GM12878 (cell line): ENCODE measurements at regions not wholly inside any gene's neighbourhood (a gene's known extent, or its start where the extent isn't known, plus 50 kb on each side); places are given as distances from the start of the nearest gene placed in this dataset.

ENCODE experiments used
- ATAC-seq: fragments of 200-7000 bp; cut with Tn5 transposase; 3 replicates; pipeline ENCODE4 v1.9.1; 2020; ENCODE audit warnings: mild to moderate bottlenecking, moderate library complexity
- BruUV-seq: library from RNA; stranded (reverse); fragments of 400-500 nt; replicated peaks from 2 replicates; lab custom pipeline; 2021; lab: Mats Ljungman, UMichigan
- CTCF ChIA-PET: fragments of 300-600 bp; sonication (Branson Sonifier 250); formaldehyde crosslinking; extraction: SDS; loops from one replicate; lab custom pipeline; 2021; ENCODE audit warnings: inconsistent platforms; lab: Yijun Ruan, JAX
- POLR2A ChIA-PET: fragments of 350-600 bp; formaldehyde crosslinking; extraction: SDS; loops from one replicate; lab custom pipeline; 2021; ENCODE audit warnings: inconsistent platforms; lab: Charles Lee
- RAD21 ChIA-PET: fragments of 300-600 bp; sonication (Branson Sonifier 250); formaldehyde crosslinking; loops from one replicate; lab custom pipeline; 2023; ENCODE audit warnings: antibody characterized with exemption; ENCODE audit not compliant: unreplicated experiment; lab: Charles Lee
- SMC1A ChIA-PET: fragments of 300-600 bp; sonication (Branson Sonifier 250); formaldehyde crosslinking; loops from one replicate; lab custom pipeline; 2023; ENCODE audit not compliant: unreplicated experiment, uncharacterized antibody; lab: Charles Lee
- DNase-seq: peaks from one replicate; pipeline ENCODE4 v3.0.0-alpha.2; 2011; ENCODE audit warnings: low read depth, low spot score
- FAIRE-seq: peaks from 3 replicates; lab custom pipeline; 2011; peaks lifted over from hg19 to GRCh38; lab: Jason Lieb, UNC
- H2AFZ ChIP-seq: 2 replicates; pipeline ENCODE4 v1.6.0; 2011; ENCODE audit warnings: low read depth, low read length, control low read depth; ENCODE audit not compliant: control insufficient read depth
- H3K27ac ChIP-seq: 2 replicates; pipeline ENCODE4 v1.5.1; 2011; ENCODE audit warnings: control low read depth; ENCODE audit not compliant: control insufficient read depth, insufficient read depth
- H3K27me3 ChIP-seq, 2 experiments: replicated peaks in 1 of 2; 2 replicates each; pipeline versions ENCODE4 v1.6.0 to v1.6.1; 2011; ENCODE audit warnings: low read length in 1 of 2; ENCODE audit not compliant: control insufficient read depth in 2 of 2, insufficient read depth in 2 of 2
- H3K36me3 ChIP-seq, 2 experiments: 2 replicates each; pipeline ENCODE4 v1.5.1; 2011; ENCODE audit warnings: low read length in 1 of 2; ENCODE audit not compliant: control insufficient read depth in 2 of 2, insufficient read depth in 2 of 2
- H3K4me1 ChIP-seq: 2 replicates; pipeline ENCODE4 v1.6.1; 2011; ENCODE audit warnings: mild to moderate bottlenecking, low read length, moderate library complexity, mixed read lengths; ENCODE audit not compliant: control insufficient read depth, insufficient read depth
- H3K4me2 ChIP-seq: 2 replicates; pipeline ENCODE4 v1.6.0; 2011; ENCODE audit warnings: control low read depth; ENCODE audit not compliant: control insufficient read depth, insufficient read depth
- H3K4me3 ChIP-seq: fragments of 200-600 bp; sonication (generic); 2 replicates; pipeline ENCODE4 v1.5.1; 2016
- H3K79me2 ChIP-seq: 2 replicates; pipeline ENCODE4 v1.6.0; 2011; ENCODE audit warnings: low read length; ENCODE audit not compliant: control insufficient read depth, insufficient read depth
- H3K9ac ChIP-seq: 2 replicates; pipeline ENCODE4 v1.8.0; 2011; ENCODE audit warnings: low read length, control low read depth, mixed read lengths; ENCODE audit not compliant: control insufficient read depth, insufficient read depth
- H3K9me3 ChIP-seq: replicated peaks from 3 replicates; pipeline ENCODE4 v1.5.1; 2011; ENCODE audit warnings: mild to moderate bottlenecking, low read length; ENCODE audit not compliant: control insufficient read depth, insufficient read depth
- H4K20me1 ChIP-seq: 2 replicates; pipeline ENCODE4 v1.6.0; 2011; ENCODE audit not compliant: control insufficient read depth, insufficient read depth
- ATF7 ChIP-seq: fragments of 450-650 bp; IDR thresholded peaks from 2 replicates; pipeline ENCODE4 v1.6.1; 2016; ENCODE audit warnings: low read depth, mild to moderate bottlenecking
- EP300 ChIP-seq, 2 experiments: fragments of 150-350 bp in 1 of 2; IDR thresholded peaks; 2 replicates each; pipeline ENCODE4 v1.6.1; 2011 to 2012; ENCODE audit warnings: low read depth in 2 of 2, low read length in 2 of 2, borderline replicate concordance in 1 of 2, improper control_type of control experiment in 1 of 2, inconsistent platforms in 1 of 2; ENCODE audit not compliant: control insufficient read depth in 1 of 2
- FOXM1 ChIP-seq: IDR thresholded peaks from 2 replicates; pipeline ENCODE4 v1.6.1; 2012; ENCODE audit warnings: low read depth, mild to moderate bottlenecking, inconsistent platforms, low read length, moderate library complexity
- IKZF1 ChIP-seq: fragments of 450-650 bp; conservative IDR thresholded peaks from 2 replicates; pipeline ENCODE4 v1.6.1; 2017; ENCODE audit warnings: antibody characterized with exemption, mild to moderate bottlenecking
- IKZF2 ChIP-seq, 2 experiments: fragments of 450-650 bp; IDR thresholded peaks; 2 replicates each; pipeline ENCODE4 v1.6.1; 2017; ENCODE audit warnings: mild to moderate bottlenecking in 2 of 2, moderate library complexity in 2 of 2
- JUNB ChIP-seq: IDR thresholded peaks from 2 replicates; pipeline ENCODE4 v1.6.1; 2016; ENCODE audit warnings: antibody characterized with exemption, mild to moderate bottlenecking
- MEF2B ChIP-seq: fragments of 450-650 bp; IDR thresholded peaks from 2 replicates; pipeline ENCODE4 v1.6.1; 2018; ENCODE audit warnings: mild to moderate bottlenecking, moderate library complexity; ENCODE audit not compliant: partially characterized antibody, poor library complexity, severe bottlenecking
- NFYA ChIP-seq: IDR thresholded peaks from 2 replicates; pipeline ENCODE4 v1.6.1; 2011; ENCODE audit warnings: low read depth, mild to moderate bottlenecking, low read length, improper control_type of control experiment, borderline replicate concordance
- NFYB ChIP-seq: IDR thresholded peaks from 2 replicates; pipeline ENCODE4 v1.6.1; 2011; ENCODE audit warnings: low read depth, mild to moderate bottlenecking, low read length, improper control_type of control experiment, moderate library complexity; ENCODE audit not compliant: insufficient read depth
- NRF1 ChIP-seq: conservative IDR thresholded peaks from 2 replicates; pipeline ENCODE4 v1.6.1; 2011; ENCODE audit warnings: mild to moderate bottlenecking, low read depth, low read length, improper control_type of control experiment
- POU2F2 ChIP-seq: IDR thresholded peaks from 3 replicates; pipeline ENCODE4 v1.6.1; 2011; ENCODE audit warnings: low read depth, mild to moderate bottlenecking, low read length, borderline replicate concordance
- TCF12 ChIP-seq: IDR thresholded peaks from 2 replicates; pipeline ENCODE4 v1.6.1; 2011; ENCODE audit warnings: low read depth, mild to moderate bottlenecking, low read length
- TCF7 ChIP-seq: IDR thresholded peaks from 2 replicates; pipeline ENCODE4 v1.6.1; 2014; ENCODE audit warnings: antibody characterized with exemption, borderline replicate concordance
- USF1 ChIP-seq: IDR thresholded peaks from 2 replicates; pipeline ENCODE4 v1.6.1; 2011; ENCODE audit warnings: borderline replicate concordance, low read depth, mild to moderate bottlenecking, moderate library complexity, mixed read lengths, low read length; ENCODE audit not compliant: insufficient read depth; ENCODE audit errors: extremely low read length
- YY1 ChIP-seq: IDR thresholded peaks from 2 replicates; pipeline ENCODE4 v1.6.1; 2011; ENCODE audit warnings: low read depth, mild to moderate bottlenecking, low read length
- ZBTB11 ChIP-seq: fragments of 450-650 bp; formaldehyde crosslinking; IDR thresholded peaks from 2 replicates; pipeline ENCODE4 v1.5.0; 2022; ENCODE audit warnings: mild to moderate bottlenecking, missing genetic modification characterization
- ZNF207 ChIP-seq: fragments of 450-650 bp; IDR thresholded peaks from 2 replicates; pipeline ENCODE4 v1.6.1; 2014; ENCODE audit warnings: antibody characterized with exemption, mild to moderate bottlenecking, borderline replicate concordance
- WGBS: methylation state at CpG from one replicate; pipeline ENCODE4 v1.1.6; 2016; ENCODE audit warnings: low lambda C conversion rate; ENCODE audit not compliant: insufficient replicate concordance, insufficient coverage; ENCODE audit errors: missing lambda C conversion rate; 5-methylcytosine and 5-hydroxymethylcytosine counted together
- in situ Hi-C: fragments of 300-500 bp; cut with MboI; formaldehyde crosslinking; loops from 9 replicates; pipeline ENCODE4 v1.14.3; 2018; ENCODE audit warnings: mixed read lengths
- intact Hi-C: fragments of 100-400 bp; cut with micrococcal nuclease; formaldehyde crosslinking; loops from one replicate; pipeline ENCODE4 v1.14.2; 2022; ENCODE audit not compliant: unreplicated experiment

GRCh38 chr11:119509969-119510401 is 87.0 kb upstream of the THY1 start:
- ATAC-seq (peak; percentile 86), FAIRE-seq (peak; percentile 92), DNase-seq (peak; percentile 76)
- ChIA-PET SMC1A (interaction anchor here (0.9 to 1.4 kb wide), 5 partner anchors 17 to 164 kb away, joined by 3 to 4 read pairs (median 3); no protein-coding TSS in a partner anchor), RAD21 (interaction anchor here (0.9 to 1.4 kb wide), 2 partner anchors 24 to 58 kb away, joined by 3 to 6 read pairs; no protein-coding TSS in a partner anchor), POLR2A (interaction anchor here (1.1 to 1.3 kb wide), 2 partner anchors 15 to 191 kb away, joined by 3 read pairs; no protein-coding TSS in a partner anchor), CTCF (interaction anchor here (0.9 to 7.2 kb wide), 7 partner anchors 9 to 220 kb away, joined by 3 to 41 read pairs (median 3); no protein-coding TSS in a partner anchor)
- TF ChIP-seq MEF2B: peak; percentile 72
- TF ChIP-seq ZBTB11: no peak
- peak; percentile 26; the same call in 1 of the 2 replicates for TF ChIP-seq JUNB
- no peak for TF ChIP-seq USF1
- TF ChIP-seq EP300 (IDR thresholded peaks at IDR 0.05; ENCODE audit: borderline replicate concordance in 1 of 2, control insufficient read depth in 1 of 2, low read depth in 2 of 2, low read length in 2 of 2): no peak; a peak in 1 of 4 replicates
- TF ChIP-seq IKZF1: 0 out of 2 replicates have a peak, but pooled peaks have one; percentile 10
- peak in 1 of 2 experiments; percentile 24; a peak in 1 of 4 replicates for TF ChIP-seq IKZF2 (IDR thresholded peaks at IDR 0.05)
- no peak for TF ChIP-seq FOXM1
- peak; percentile 81 for TF ChIP-seq TCF12
- no peak for TF ChIP-seq ZNF207
- peak; percentile 45; the same call in 1 of the 2 replicates for TF ChIP-seq YY1
- TF ChIP-seq NRF1: no peak
- TF ChIP-seq NFYB: 0 out of 2 replicates have a peak, but pooled peaks have one; percentile 14
- TF ChIP-seq TCF7: no peak
- TF ChIP-seq NFYA: no peak
- no peak for TF ChIP-seq POU2F2
- TF ChIP-seq ATF7: no peak
- in situ Hi-C loops: no loop called here
- Histone ChIP-seq H2AFZ (peak overlapping the region; percentile 42), H3K4me3 (no peak overlapping the region), H3K9ac (no peak overlapping the region), H3K27me3 (no peaks in the 10 kb centered on the region; a peak in 1 of 4 replicates), H3K4me2 (no peak overlapping the region), H3K36me3 (no peaks in the 10 kb centered on the region), H3K27ac (no peak overlapping the region), H3K79me2 (no peaks in the 10 kb centered on the region), H4K20me1 (no peaks in the 10 kb centered on the region), H3K9me3 (no peaks in the 10 kb centered on the region), H3K4me1 (peaks cover 20% of the 10 kb centered on the region)
- BruUV-seq: no TSS peak
- intact Hi-C loops: no loop called here
- 2% methylated on average over 5 of the region's 5 CpGs for WGBS
